SU-DHL-6 (cell line): ENCODE measurements at regions not wholly inside any gene's neighbourhood (a gene's known extent, or its start where the extent isn't known, plus 50 kb on each side); places are given as distances from the start of the nearest gene placed in this dataset.

Experiments
- CTCF ChIP-seq: fragments of 200-600 bp; sonication (generic); IDR thresholded peaks from one replicate; pipeline ENCODE4 v1.5.1; 2017; ENCODE audit warnings: antibody characterized with exemption, mild to moderate bottlenecking, low read length, moderate library complexity; ENCODE audit not compliant: insufficient read depth, poor library complexity, severe bottlenecking
- EZH2phosphoT487 ChIP-seq: fragments of 200-600 bp; sonication (generic), shearing (Covaris generic); conservative IDR thresholded peaks from 2 replicates; pipeline ENCODE4 v1.6.1; 2018; ENCODE audit warnings: mild to moderate bottlenecking, antibody characterized with exemption, low read length, moderate library complexity, mixed read lengths

GRCh38 chr10:78772486-78772885 is 296.3 kb upstream of the ZMIZ1 start:
- TF ChIP-seq CTCF (no peak), EZH2phosphoT487 (no peak)
